H1 (cell line): ENCODE measurements at regions not wholly inside any gene's neighbourhood (a gene's known extent, or its start where the extent isn't known, plus 50 kb on each side); places are given as distances from the start of the nearest gene placed in this dataset.

ENCODE experiments used
- CTCF ChIA-PET: fragments of 300-600 bp; sonication (Branson Sonifier 250); formaldehyde crosslinking; loops from one replicate; lab custom pipeline; 2021; ENCODE audit not compliant: partially characterized antibody; lab: Charles Lee
- POLR2A ChIA-PET: fragments of 300-600 bp; sonication (Branson Sonifier 250); formaldehyde crosslinking; loops from one replicate; lab custom pipeline; 2021; ENCODE audit warnings: inconsistent platforms; ENCODE audit not compliant: partially characterized antibody; lab: Charles Lee
- DNase-seq, 2 experiments: peaks; one replicate each; pipeline versions ENCODE4 v3.0.0 to v3.0.0-alpha.2; 2010 to 2022; ENCODE audit warnings: low spot score in 2 of 2, low read depth in 1 of 2, mixed read lengths in 1 of 2
- FAIRE-seq: peaks from 2 replicates; lab custom pipeline; 2011; peaks lifted over from hg19 to GRCh38; lab: Jason Lieb, UNC
- H2AFZ ChIP-seq: 2 replicates; pipeline ENCODE4 v1.8.1; 2012; ENCODE audit warnings: low read length, inconsistent platforms
- H2AK5ac ChIP-seq: 2 replicates; pipeline ENCODE4 v1.6.1; 2013; ENCODE audit warnings: low read depth, low read length
- H2BK120ac ChIP-seq: replicated peaks from 2 replicates; pipeline ENCODE3; 2013; ENCODE audit warnings: low read depth, low read length, inconsistent platforms
- H2BK12ac ChIP-seq: 2 replicates; pipeline ENCODE4 v1.6.1; 2013; ENCODE audit warnings: low read depth, low read length
- H2BK15ac ChIP-seq: 2 replicates; pipeline ENCODE4 v1.6.1; 2013; ENCODE audit warnings: low read length
- H2BK20ac ChIP-seq: 2 replicates; pipeline ENCODE4 v1.6.1; 2013; ENCODE audit warnings: low read length
- H2BK5ac ChIP-seq: 2 replicates; pipeline ENCODE4 v1.6.1; 2013; ENCODE audit warnings: low read depth, low read length
- H3K14ac ChIP-seq: 2 replicates; pipeline ENCODE4 v1.6.1; 2013; ENCODE audit warnings: inconsistent platforms; ENCODE audit not compliant: insufficient read length
- H3K18ac ChIP-seq: 2 replicates; pipeline ENCODE4 v1.6.1; 2013; ENCODE audit warnings: low read length; ENCODE audit errors: extremely low read depth
- H3K23ac ChIP-seq: 2 replicates; pipeline ENCODE4 v1.6.1; 2013; ENCODE audit warnings: inconsistent platforms; ENCODE audit not compliant: insufficient read length
- H3K23me2 ChIP-seq: 2 replicates; pipeline ENCODE4 v1.6.1; 2013; ENCODE audit warnings: low read depth, low read length
- H3K27ac ChIP-seq: 2 replicates; pipeline ENCODE4 v1.6.1; 2011; ENCODE audit warnings: low read depth, low read length, inconsistent platforms
- H3K27me3 ChIP-seq, 4 experiments: replicated peaks in 1 of 4; 1 replicate in 1 of 4; 2 replicates in 3 of 4; pipeline versions ENCODE4 v1.6.1 to v1.8.1; 2011 to 2013; ENCODE audit warnings: low read length in 3 of 4, mild to moderate bottlenecking in 3 of 4, inconsistent platforms in 2 of 4, mixed read lengths in 2 of 4, moderate library complexity in 1 of 4; ENCODE audit not compliant: control insufficient read depth in 3 of 4, insufficient read depth in 3 of 4; ENCODE audit errors: extremely low read depth in 1 of 4
- H3K36me3 ChIP-seq, 4 experiments: 2 replicates each; pipeline versions ENCODE4 v1.6.1 to v1.8.1; 2011 to 2013; ENCODE audit warnings: mild to moderate bottlenecking in 4 of 4, low read length in 3 of 4, moderate library complexity in 2 of 4, control low read depth in 1 of 4, inconsistent platforms in 1 of 4; ENCODE audit not compliant: insufficient read depth in 4 of 4, control insufficient read depth in 2 of 4
- H3K4ac ChIP-seq: replicated peaks from 2 replicates; pipeline ENCODE3; 2013; ENCODE audit warnings: low read length, low read depth, mixed read lengths, inconsistent platforms; ENCODE audit not compliant: insufficient read length
- H3K4me1 ChIP-seq, 4 experiments: replicated peaks in 1 of 4; 1 replicate in 1 of 4; 2 replicates in 3 of 4; pipeline versions ENCODE4 v1.6.1 to v1.8.1; 2011 to 2013; ENCODE audit warnings: low read length in 3 of 4, inconsistent platforms in 2 of 4, mixed read lengths in 1 of 4; ENCODE audit not compliant: insufficient read depth in 4 of 4, control insufficient read depth in 3 of 4
- H3K4me2 ChIP-seq, 2 experiments: 2 replicates each; pipeline versions ENCODE4 v1.6.1 to v1.8.1; 2011 to 2013; ENCODE audit warnings: low read depth in 2 of 2, low read length in 2 of 2, control low read depth in 1 of 2, inconsistent platforms in 1 of 2, mild to moderate bottlenecking in 1 of 2; ENCODE audit not compliant: insufficient read depth in 1 of 2
- H3K4me3 ChIP-seq, 4 experiments: fragments of 200-600, 300-600 bp in 1 of 4; sonication (generic), shearing (Covaris generic), sonication (Bioruptor Twin) in 1 of 4; 2 replicates each; pipeline versions ENCODE4 v1.5.1 to v1.8.1; 2011 to 2016; ENCODE audit warnings: low read length in 4 of 4, low read depth in 3 of 4, control low read depth in 2 of 4, inconsistent platforms in 2 of 4, mild to moderate bottlenecking in 2 of 4, mixed read lengths in 1 of 4, moderate library complexity in 1 of 4; ENCODE audit not compliant: insufficient read depth in 2 of 4; ENCODE audit errors: extremely low read depth in 1 of 4
- H3K56ac ChIP-seq: replicated peaks from 2 replicates; pipeline ENCODE3; 2013; ENCODE audit warnings: low read depth, mild to moderate bottlenecking, mixed read lengths, low read length, inconsistent platforms; ENCODE audit not compliant: insufficient read length
- H3K79me1 ChIP-seq: 2 replicates; pipeline ENCODE4 v1.6.1; 2013; ENCODE audit warnings: low read depth, low read length, control low read depth
- H3K79me2 ChIP-seq, 2 experiments: 2 replicates each; pipeline versions ENCODE4 v1.6.1 to v1.8.1; 2012 to 2013; ENCODE audit warnings: low read length in 2 of 2, mild to moderate bottlenecking in 2 of 2, inconsistent platforms in 1 of 2; ENCODE audit not compliant: insufficient read depth in 2 of 2, control insufficient read depth in 1 of 2
- H3K9ac ChIP-seq, 4 experiments: replicated peaks in 1 of 4; 1 replicate in 1 of 4; 2 replicates in 3 of 4; pipeline versions ENCODE4 v1.6.1 to v1.8.1; 2011 to 2013; ENCODE audit warnings: low read depth in 3 of 4, low read length in 3 of 4, control low read depth in 2 of 4, mild to moderate bottlenecking in 2 of 4, moderate library complexity in 2 of 4, inconsistent platforms in 1 of 4; ENCODE audit errors: extremely low read depth in 1 of 4
- H3K9me3 ChIP-seq, 2 experiments: 2 replicates each; pipeline versions ENCODE4 v1.6.1 to v1.8.1; 2012 to 2013; ENCODE audit warnings: mild to moderate bottlenecking in 2 of 2, moderate library complexity in 2 of 2, control low read depth in 1 of 2, inconsistent platforms in 1 of 2, low read depth in 1 of 2, low read length in 1 of 2, mixed read lengths in 1 of 2; ENCODE audit not compliant: insufficient read depth in 2 of 2
- H4K20me1 ChIP-seq, 2 experiments: replicated peaks in 1 of 2; 2 replicates each; pipeline versions ENCODE3 to v1.8.1; 2011 to 2013; ENCODE audit warnings: inconsistent platforms in 2 of 2, low read length in 2 of 2, mild to moderate bottlenecking in 1 of 2; ENCODE audit not compliant: insufficient read depth in 2 of 2, control insufficient read depth in 1 of 2
- H4K5ac ChIP-seq: 2 replicates; pipeline ENCODE4 v1.6.1; 2013; ENCODE audit warnings: low read length, low read depth, mixed read lengths, inconsistent platforms; ENCODE audit not compliant: insufficient read length
- H4K8ac ChIP-seq: 2 replicates; pipeline ENCODE4 v1.8.0; 2013; ENCODE audit warnings: mild to moderate bottlenecking, moderate library complexity, low read length, inconsistent platforms; ENCODE audit not compliant: insufficient read depth; ENCODE audit errors: extremely low read depth
- H4K91ac ChIP-seq: replicated peaks from 2 replicates; pipeline ENCODE3; 2013; ENCODE audit warnings: low read length, mixed read lengths, inconsistent platforms; ENCODE audit not compliant: insufficient read length
- GTF2F1 ChIP-seq: IDR thresholded peaks from 2 replicates; pipeline ENCODE4 v1.6.1; 2012; ENCODE audit warnings: low read depth, low read length, improper control_type of control experiment, borderline replicate concordance
- HDAC6 ChIP-seq: IDR thresholded peaks from one replicate; pipeline ENCODE4 v1.7.1; 2012; ENCODE audit warnings: low read depth, mild to moderate bottlenecking, inconsistent platforms, low read length, moderate library complexity
- JUN ChIP-seq: IDR thresholded peaks from 2 replicates; pipeline ENCODE4 v1.6.1; 2011; ENCODE audit warnings: low read depth, mild to moderate bottlenecking, improper control_type of control experiment, low read length
- KDM5A ChIP-seq: fragments of 200-600 bp; IDR thresholded peaks from 2 replicates; pipeline ENCODE4 v1.7.1; 2012; ENCODE audit warnings: mild to moderate bottlenecking, low read length, inconsistent platforms, mixed read lengths
- NRF1 ChIP-seq: IDR thresholded peaks from 2 replicates; pipeline ENCODE4 v1.6.1; 2011; ENCODE audit warnings: mild to moderate bottlenecking, low read depth, low read length, improper control_type of control experiment
- WGBS, 2 experiments: shearing (Covaris generic) in 1 of 2; methylation state at CpG; one replicate each; pipeline versions ENCODE4 v1.1.6 to v1.1.7; 2013 to 2015; ENCODE audit warnings: low lambda C conversion rate in 2 of 2, mixed read lengths in 2 of 2, inconsistent platforms in 1 of 2, low coverage in 1 of 2, missing lambda C conversion rate in 1 of 2; ENCODE audit not compliant: insufficient replicate concordance in 2 of 2, insufficient coverage in 1 of 2, insufficient read length in 1 of 2; ENCODE audit errors: extremely low coverage in 1 of 2, missing lambda C conversion rate in 1 of 2; 5-methylcytosine and 5-hydroxymethylcytosine counted together

DNA sequence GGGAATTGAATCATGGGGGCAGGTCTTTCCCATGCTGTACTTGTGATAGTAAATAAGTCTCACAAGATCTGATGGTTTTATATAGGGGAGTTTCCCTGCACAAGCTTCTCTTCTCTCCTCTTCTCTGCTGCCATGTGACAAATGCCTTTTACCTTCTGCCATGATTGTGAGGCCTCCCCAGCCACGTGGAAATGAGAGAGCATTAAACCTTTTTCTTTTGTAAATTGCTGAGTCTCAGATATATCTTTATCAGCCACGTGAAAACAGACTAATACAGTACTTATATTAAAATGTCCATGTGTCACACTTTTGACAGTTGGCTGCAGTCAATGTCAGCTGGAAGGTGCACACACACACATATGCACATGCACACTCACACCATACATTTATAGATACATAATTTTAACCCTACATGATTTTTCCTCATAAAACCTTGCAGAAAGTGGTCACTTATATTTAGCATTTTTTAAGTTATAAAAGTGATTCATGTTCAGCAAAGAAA lies 128.9 kb downstream of the OTOR start:
- H4K5ac ChIP-seq, result no peak overlapping the region
- WGBS, 2 experiments, result 78% methylated on average over 2 of the region's 2 CpGs; no CpG with 5 or more reads in 1 of the 2 experiments
- FAIRE-seq (no peak), DNase-seq (no peak)
- ChIA-PET CTCF (no interaction called here), POLR2A (no interaction called here)
- H3K27me3 ChIP-seq, result no peaks in the 10 kb centered on the region
- H2BK20ac ChIP-seq, result no peak overlapping the region
- no peak overlapping the region for H3K4me3 ChIP-seq
- no peak overlapping the region for H2AK5ac ChIP-seq
- H3K9ac ChIP-seq, result no peak overlapping the region
- no peaks in the 10 kb centered on the region for H4K20me1 ChIP-seq
- no peak overlapping the region for H2BK12ac ChIP-seq
- no peak overlapping the region for H4K91ac ChIP-seq
- no peak overlapping the region for H2BK5ac ChIP-seq
- no peaks in the 10 kb centered on the region for H3K79me2 ChIP-seq
- H3K14ac ChIP-seq, result no peak overlapping the region
- no peak overlapping the region for H3K18ac ChIP-seq
- no peaks in the 10 kb centered on the region for H3K4me1 ChIP-seq
- no peak overlapping the region for H2BK120ac ChIP-seq
- H3K79me1 ChIP-seq, result no peaks in the 10 kb centered on the region
- no peak overlapping the region for H2AFZ ChIP-seq
- H3K36me3 ChIP-seq, result no peaks in the 10 kb centered on the region
- H3K23me2 ChIP-seq, result no peaks in the 10 kb centered on the region
- no peak overlapping the region for H3K27ac ChIP-seq
- no peak overlapping the region for H2BK15ac ChIP-seq
- H3K56ac ChIP-seq, result no peak overlapping the region
- no peak overlapping the region for H3K4me2 ChIP-seq
- no peak overlapping the region for H3K23ac ChIP-seq
- H4K8ac ChIP-seq, result no peak overlapping the region
- H3K9me3 ChIP-seq, result no peaks in the 10 kb centered on the region
- no peak overlapping the region for H3K4ac ChIP-seq
- TF ChIP-seq NRF1 (no peak), JUN (no peak), HDAC6 (no peak), KDM5A (no peak), GTF2F1 (no peak)
